NCI-H146 treated with DMSO at 0.1 percent for 48 hours (cell line): ENCODE measurements at regions not wholly inside any gene's neighbourhood (a gene's known extent, or its start where the extent isn't known, plus 50 kb on each side); places are given as distances from the start of the nearest gene placed in this dataset.

Experiments
- DNase-seq: peaks from one replicate; lab custom pipeline; 2025; ENCODE audit not compliant: unreplicated experiment; lab: John Stamatoyannopoulos, UW

DNA sequence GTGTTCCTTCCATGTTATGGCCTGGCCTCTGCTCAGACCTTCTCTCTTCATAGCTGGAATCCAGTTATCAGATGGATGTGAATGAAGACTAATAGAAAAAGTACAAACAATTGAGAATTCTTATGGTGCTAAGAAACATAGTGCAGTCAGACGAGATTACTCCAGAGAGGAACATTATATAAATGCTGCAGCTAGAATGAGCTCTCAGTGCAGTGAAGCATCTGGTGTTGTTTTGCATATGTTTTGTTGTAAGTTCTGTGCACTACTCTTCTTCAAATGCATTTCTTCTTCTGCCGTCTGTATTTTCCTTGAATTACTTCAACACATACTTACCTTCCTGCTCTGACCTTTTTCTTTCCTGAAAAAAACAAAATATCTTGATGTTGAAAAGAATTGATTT is 602.4 kb upstream of the CDH18 start:
- no peak for DNase-seq

DNA sequence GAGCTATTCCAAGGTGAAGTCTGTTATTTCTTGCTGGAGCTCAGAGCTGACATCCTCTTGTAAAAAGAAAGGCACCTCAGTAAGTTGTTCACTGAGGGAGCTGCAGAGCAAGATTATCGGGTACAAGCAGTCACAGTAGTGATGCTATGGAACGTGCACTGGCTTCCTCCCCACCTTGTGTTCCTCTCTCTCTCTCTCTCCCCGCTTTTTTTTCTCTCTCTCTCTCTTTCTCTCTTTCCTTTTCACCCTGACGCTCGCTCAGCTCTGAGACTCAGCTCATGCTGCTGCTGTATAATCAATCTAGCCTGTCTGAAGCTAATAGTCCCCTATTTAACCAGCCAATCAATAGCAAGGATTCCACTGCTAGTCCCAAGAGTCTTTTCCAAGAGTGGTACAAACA is 587.6 kb upstream of the CDH18 start:
- no peak for DNase-seq

DNA sequence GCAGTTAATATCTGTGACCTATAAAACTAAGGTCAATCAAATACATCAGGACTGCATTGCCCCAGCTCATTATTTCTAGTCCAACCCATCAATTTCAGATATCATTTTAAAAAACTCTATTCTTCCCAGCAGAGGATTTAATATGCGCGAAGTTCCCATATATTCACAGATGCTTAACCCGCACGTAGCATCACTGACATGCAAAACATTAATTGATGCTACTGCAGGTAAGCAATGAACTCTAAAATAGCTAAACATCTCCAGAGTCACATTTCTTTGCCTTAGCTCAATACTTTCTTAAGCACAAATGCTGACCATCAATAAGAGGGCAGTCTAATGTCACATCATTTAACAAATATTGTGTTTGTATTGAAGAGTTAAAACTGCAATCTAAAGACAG is 586.6 kb upstream of the CDH18 start:
- no peak for DNase-seq

DNA sequence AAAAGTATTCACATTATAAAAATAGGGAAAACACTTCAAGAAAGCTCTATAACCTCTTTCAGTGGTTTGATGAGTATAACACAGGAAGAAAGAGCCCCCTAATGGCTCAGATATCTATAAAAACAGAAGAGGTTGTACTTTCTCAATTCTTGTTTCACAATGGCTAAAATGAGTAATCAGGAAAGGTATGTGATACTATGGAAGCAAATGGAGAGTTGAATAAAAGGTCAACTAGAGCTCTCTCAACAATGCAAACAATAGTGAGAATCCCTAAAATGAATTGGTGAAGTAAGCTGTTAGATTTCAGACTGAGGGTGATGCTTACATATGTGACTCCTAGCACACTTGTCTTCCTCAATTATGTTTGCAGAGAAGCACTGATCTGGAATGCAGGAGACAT is 584.6 kb upstream of the CDH18 start:
- no peak for DNase-seq

DNA sequence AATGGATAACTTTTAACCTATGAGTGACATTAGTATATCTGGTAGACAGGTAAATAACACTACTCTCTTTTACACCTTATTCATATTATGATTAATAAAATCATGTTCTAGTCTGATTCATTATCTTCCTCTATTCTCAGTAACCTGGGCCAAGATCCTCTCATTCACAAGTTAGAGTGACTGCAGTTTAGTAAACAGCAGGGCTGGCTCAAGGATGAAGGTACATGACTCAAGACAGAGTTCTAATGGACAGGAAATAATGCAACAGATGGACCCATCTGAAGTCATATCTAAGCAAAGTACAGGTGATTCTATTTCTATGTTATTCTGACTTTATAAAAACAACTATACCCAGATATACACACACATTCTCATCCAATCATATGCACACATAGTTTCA is 582.5 kb upstream of the CDH18 start:
- DNase-seq, result no peak

DNA sequence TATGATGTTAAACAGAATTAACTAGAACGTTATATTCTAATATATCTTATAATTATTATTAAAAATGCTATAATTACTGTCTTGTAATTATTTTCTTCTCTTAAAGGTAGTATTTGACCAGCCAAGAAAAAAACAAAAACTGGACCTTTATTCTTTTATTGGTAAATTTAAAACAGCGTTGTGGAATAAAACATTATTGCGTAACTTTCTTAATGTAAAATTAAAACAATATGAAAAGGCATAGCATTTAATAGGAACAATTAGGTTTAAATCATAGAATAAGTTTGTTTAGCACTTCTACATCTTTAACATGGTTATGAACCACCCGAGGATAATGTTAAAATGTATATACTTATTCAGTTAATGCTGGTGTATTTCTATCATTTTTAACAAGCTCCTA is 574.5 kb upstream of the CDH18 start:
- DNase-seq, result no peak

DNA sequence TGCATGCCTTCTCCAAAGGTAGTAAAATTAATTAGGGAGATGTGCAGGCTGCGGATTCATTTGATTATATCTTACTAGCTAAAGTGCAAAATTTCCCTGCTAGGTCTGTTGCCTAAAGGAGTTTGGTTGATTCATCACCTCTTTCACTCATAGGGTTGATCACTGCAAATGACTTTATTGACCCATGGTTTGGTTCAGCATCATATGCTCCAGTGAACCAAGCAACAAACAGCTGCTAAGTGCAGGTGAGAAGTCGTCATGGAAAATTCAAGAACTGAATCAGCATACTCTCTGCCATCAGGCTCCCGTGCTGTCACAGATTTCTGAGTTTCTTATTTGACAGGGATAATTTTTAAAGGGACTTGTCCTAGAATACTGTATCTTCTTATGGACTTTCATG is 571.8 kb upstream of the CDH18 start:
- DNase-seq, result no peak

DNA sequence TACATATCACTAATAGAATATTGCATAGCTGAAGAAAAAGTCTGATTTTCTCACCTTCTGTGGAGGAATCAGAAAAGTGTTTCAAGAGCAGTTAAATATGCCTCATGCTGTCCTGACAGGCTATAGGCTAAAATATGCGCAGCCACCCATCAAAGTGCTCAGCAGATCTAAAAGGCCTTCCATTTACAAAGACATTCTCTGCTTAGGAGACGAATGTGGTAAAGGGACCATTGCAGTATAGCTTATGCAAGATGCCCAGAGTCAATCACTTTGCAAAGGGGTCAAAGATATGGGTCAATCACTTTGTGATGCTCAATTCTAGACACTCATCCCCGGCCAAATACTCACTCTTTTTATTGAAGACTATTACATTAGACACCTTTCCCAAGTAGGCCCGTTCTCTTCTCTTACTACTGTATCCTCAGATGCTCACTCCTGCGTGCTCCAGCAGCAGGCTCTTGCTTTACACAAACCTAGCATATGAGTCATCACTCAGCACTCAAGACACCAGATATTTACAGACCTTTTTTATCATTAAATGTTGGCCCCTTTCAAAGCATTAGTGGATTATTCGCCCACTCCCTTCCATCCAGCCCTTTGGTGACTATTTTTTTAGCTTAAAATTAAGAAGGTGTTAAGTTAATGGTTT is 568.2 kb upstream of the CDH18 start:
- no peak for DNase-seq

DNA sequence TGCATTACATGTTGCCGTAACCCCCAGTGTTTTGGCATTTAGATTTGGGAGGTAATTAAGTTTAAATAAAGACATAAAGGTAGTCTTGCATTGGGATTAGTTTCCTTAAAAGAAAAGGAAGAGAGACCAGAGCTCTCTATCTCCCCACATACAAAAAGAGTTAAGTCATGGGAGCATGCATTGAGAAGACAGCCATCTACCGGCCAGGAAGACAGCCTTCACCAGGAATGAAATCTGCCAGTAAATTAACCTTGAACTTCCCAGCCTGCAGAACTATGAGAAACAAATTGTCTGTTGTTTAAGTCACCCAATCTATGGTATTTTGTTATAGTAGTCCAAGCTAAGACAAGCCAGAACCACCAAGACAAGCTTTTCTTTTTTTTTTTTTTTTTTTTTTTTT is 567.0 kb upstream of the CDH18 start:
- DNase-seq, result no peak

DNA sequence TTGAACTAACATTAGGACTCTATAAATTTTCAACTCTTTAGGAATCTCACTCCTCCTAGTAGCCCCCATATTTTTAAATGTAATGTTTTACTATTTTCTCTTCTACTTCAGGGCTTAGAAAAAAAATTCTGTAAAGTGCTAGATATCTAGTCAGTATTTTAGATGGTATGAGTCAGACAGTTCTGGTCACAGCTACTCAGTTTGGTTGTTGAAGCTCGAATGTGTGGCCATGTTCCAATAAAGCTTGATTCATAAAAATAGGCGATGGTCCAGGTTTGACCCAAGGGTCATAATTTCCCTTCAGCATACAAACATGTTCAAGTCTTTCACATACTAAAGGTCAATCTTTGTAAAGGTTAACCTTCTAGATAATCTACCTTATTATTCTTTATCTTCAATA is 566.0 kb upstream of the CDH18 start:
- DNase-seq, result no peak

DNA sequence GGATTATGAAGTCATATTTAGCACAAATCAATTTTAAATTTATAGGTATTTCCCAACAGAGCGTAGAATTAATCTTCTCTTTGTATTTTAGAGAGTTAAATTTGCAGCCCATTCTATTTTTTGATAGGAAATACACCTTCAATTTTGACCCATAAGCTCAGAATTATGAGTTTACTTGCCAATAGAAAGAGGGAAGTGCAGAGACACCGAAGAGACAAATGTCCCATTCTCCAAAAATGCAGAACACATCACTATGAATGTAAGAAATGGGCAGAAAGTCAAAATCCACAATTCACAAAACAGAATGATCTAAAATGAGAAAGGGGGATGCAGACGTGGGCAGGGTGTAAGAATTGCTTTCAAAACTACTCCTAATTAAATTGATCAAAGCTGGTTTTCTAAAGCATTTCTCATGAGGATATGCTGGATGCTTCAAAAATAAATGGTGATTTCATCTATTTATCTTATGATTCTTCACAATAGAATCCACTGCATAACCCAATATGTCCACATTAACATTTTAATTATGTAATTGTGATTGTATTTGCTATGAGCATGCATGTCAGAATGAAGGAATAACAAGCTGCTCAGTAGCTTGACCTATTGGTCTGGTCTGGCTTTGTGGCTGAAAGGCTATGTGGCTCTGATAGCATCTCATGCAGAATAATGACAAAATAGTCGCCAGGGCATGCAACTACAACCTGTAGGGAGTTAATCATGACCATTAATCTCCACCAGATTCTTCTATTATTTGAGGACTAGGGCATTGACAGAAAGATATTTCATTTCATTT is 550.1 kb upstream of the CDH18 start:
- DNase-seq, result no peak

DNA sequence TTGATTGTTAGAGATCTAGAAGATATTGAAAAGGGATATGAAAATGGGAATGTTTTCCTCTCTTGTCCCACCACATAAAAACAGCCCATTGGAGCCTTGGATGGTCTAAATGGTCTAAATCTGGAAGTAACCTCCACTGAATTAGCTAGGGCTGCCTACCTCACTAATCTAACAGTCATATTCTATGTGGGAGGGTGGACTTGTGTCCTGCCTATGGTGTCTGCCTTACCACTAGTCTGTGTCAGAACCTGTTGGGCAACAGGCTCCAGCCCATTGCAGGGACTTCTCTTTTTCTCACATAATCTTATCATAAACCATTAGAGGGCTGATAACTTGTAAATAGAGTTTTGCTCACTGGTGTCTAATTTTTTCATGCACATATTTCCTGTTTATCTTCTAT is 548.8 kb upstream of the CDH18 start:
- no peak for DNase-seq

DNA sequence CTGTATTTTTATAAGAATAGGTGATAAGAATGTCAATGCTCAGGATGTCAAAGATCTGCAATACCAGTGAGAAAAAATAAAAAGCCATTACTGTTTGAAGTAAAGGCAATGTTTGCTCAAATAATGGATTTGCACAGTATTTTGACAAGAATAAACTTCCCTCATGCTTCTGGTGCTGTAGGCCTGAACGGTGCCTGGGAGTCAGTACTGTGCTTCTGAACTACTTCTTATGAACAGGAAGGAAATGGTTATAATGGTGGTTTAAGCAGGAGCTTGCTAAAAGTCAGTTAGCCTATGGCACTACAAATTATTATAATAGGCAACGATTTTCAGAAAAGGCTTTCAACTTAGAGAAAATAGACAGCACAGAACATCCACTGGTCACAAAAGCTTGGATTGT is 548.3 kb upstream of the CDH18 start:
- no peak for DNase-seq

DNA sequence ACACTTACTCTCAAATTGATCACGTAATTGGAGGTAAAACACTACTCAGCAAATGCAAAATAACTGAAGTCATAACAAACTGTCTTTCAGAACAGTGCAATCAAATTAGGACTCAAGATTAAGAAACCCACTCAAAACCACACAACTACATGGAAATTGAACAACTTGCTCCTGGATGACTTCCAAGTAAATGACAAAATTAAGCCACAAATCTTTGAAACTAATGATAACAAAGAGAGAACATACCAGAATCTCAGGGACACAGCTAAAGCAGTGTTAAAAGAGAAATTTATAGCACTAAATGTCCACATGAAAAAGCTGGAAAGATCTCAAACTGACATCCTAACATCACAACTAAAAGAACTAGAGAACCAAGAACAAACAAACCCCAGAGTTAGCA is 540.5 kb upstream of the CDH18 start:
- DNase-seq, result no peak

DNA sequence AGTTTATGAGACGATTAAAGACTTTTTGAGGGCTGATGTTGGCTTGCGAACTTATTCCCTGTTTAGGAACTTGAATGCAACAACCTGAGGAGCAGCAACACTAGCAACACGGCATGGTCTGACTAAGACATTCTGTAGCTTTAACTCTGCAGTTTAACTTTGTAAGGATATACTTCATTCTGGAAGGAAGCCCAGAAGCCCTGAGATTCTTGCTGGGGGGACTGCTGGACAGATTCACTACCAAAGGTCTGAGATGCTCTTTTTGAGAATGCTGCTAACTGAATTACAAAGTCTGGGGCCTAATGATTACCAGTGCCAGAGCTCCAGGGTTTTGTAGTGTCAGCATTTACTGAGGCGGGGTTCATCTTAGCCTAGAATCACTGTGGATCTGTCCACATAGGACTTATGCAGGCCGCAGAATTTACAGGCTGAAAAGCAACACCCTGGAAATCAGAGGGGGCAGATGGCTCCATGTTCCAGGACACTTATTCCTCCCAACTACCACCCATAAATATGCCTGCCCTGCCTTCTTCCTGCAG is 537.1 kb upstream of the CDH18 start:
- no peak for DNase-seq

DNA sequence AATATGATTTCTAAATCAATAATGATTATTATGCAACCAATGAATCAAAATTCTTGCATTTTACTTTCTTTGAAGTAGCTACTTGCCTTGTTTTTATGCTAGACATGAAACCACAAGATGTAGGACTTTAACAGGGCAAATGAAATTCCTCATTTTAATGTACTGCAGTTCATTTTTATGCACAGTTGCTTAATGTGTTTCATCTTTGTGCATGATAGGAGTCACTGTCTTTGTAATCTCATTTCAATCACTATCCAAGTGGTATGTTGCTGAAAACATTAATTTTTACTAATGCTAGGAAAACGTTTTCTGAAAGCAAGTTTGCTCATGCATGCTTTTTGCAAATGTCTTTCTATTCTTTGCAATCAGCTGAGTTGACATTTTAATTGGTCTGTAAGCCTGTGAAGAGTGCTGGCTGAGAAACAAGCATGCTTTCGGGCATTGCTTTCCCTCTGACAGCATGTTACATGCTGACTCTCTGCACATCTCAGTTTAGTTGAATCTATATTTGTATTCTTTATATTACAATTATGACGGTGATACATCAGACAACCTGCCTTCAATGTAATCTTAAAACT is 535.0 kb upstream of the CDH18 start:
- no peak for DNase-seq

DNA sequence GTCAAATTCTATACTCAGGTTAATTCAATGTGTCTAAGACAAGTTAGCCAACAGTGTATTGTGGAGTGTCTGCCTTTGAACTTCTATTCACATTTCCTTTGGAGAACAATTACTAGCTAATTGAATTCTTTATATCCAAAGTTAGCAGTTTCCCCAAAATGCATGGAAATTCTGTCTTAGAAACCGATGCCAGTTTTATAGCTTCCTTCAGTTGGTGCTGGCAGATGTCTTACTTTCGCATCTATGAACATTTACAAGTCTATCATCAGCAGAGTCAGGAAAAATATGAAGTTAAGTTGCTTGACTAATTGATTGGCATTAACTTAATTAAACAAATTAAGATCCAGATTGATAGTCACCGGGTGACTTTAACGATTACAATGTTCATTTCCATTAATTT is 527.6 kb upstream of the CDH18 start:
- no peak for DNase-seq

DNA sequence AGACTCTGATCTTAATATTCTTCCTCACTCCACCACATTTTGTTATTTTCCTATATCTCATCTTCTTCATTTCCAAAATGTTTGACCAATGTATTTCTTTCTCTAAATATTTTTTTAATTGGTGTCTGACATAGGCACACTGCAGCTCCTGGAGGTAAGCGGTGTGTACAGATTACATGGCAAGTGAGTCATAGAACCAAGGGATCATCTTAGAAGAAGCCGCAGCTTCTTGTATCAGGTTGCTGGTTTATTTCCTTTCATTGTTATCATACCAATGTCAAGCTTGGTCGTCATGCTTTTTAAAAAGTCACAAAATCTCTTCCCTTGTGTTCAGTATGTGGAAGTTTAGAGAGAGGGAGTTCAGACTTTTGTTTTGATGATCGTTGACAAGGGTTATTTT is 526.1 kb upstream of the CDH18 start:
- no peak for DNase-seq

DNA sequence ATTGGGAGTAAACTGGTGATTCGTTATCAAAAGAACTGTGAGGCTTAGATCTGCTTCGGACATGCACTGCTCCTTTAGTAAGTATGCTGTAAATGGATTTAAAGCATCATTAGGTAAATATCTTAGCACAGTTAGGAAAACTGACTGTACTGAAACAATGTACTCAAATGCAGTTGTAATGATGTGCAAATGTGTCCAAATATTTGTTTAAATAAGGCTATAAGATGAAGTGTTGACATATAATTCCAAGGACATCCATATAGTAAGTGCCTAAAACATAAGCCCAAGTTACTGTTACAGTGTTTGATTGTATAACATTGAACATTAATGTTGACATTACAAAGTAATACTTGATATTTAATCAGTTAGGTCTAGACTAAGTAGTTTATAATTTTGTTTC is 512.5 kb upstream of the CDH18 start:
- DNase-seq, result no peak

DNA sequence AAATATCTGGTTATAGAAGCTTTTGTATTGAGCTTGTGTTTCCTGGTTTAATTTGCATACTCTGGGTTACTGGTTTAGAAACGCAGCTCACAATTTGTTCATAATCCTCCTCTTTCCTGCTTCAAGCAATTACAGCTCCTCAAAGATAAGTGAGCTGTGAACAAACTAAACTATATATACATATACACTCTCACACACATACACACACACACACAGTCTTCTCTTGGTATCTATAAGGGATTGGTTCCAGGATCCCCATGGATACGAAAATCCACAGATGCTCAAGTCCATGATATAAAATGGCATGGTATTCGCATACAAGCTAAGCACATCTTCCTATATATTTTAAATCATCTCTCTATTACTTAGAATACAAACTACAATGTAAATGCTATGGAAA is 510.9 kb upstream of the CDH18 start:
- DNase-seq, result no peak

DNA sequence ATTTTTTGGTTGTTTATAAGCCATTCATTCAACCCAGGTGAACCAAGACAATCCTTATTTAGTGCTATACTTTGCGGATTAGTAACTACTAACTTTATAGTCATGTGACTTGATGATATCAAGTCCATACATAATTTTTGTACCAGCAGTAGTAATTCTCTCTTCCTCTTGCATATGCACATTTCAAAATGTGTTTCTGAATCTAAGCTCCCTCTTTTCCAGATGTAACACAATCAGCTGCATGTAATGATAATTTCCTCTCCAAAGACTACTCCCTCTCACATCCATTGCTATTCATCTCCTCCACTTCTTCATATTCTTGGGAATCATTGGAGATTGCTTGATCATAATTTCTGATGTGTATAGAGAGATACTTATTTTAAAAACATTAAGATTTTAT is 510.1 kb upstream of the CDH18 start:
- no peak for DNase-seq

DNA sequence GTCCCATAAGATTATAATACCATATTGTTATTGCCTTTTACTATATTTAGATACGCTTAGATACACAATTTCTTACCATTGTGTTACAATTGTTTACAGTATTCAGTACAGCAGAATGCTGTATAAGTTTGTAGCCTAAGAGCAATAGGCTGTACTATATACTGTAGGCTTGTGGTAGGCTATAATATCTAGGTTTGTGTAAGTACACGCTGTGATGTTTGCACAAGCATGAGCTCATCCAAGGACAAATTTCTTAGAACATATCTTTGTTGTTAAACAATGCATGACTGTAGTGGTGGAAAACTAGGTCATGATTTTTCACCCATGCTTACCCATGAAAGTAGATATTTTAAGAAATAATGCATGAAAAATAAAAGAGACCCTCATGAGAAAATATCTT is 509.4 kb upstream of the CDH18 start:
- no peak for DNase-seq
